IPS DF 19.7 (cell line): ENCODE measurements at regions not wholly inside any gene's neighbourhood (a gene's known extent, or its start where the extent isn't known, plus 50 kb on each side); places are given as distances from the start of the nearest gene placed in this dataset.

Experiments
- DNase-seq: peaks from one replicate; pipeline ENCODE4 v3.0.0-alpha.2; 2013; ENCODE audit warnings: low read depth, low spot score

DNA sequence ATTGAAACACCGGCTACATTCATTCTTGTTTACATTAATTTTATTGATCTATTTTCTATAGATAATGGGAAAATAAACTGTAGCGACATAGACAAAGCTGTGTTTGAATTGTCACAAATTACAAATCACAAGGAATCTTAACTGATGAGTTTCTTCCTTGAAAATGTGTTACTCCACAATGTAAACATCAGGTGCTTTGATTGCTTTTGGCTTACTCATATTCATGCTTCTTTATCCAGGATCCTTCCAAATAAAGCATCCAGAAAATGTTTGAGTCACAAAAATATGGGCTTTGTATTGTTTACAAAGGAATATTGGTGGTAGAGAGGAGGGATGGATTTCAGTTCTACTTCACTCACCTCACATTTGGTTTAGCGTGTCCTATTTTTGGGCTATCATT, 64.0 kb downstream of the BMP2 start:
- no peak for DNase-seq

DNA sequence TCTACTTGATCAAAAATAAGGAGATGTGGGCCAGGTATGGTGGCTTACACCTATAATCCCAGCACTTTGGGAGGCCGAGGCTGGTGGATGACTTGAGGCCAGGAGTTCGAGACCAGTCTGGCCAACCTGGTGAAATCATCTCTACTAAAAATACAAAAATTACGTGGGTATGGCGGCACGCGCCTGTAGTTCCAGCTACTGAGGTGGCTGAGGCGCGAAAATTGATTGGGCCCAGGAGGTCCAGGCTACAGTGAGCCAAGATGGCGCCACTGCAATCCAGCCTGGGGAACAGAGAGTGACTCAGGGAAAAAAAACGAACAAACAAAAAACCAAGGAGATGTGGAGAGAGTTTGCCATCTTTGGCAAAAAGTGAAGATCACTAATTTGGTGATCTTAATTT, 65.3 kb downstream of the BMP2 start:
- DNase-seq, result no peak

DNA sequence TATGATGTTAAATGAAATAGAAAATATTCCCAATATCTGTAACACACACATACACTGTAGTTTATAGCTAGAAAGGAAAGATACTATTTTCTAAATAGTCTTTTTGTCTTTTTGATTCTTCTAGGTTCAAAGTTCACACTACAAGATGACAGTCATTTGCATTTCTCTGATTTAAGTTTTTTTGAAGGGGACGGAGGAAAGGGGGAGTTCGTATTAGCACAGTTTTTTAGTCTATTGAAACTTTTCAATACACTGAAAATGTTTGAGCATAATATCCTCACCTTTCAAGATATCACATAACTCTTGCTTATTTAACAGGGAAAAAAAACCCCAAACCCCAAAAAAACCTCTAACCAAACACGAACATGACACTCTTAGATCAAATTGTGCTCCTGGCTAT, 68.1 kb downstream of the BMP2 start:
- DNase-seq, result no peak

DNA sequence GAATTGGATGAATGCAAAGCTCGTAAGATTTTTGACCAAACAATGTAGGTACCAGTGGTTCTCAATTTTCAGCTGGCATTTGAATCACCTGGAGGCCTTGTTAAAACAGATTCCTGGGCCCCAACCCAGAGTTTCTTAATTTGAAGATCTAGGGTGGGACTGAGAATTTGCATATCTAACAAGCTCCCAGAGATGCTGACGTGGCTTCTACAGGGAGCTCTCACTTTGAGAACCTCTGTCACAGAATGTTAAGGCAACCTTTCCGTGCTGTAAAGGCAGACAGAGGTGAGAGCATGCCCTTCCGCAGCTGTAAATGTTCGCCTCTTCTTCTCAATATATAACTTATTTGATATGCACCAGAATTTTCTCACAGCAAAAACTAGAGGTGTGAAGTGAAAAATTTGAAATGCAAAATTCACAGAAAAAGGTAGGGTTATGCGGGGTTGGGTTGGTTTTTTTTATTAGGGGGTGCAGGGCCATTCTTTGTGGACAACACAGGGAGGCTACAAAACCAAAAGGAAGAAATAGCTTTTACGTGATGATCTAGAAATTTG, 69.4 kb downstream of the BMP2 start:
- DNase-seq, result no peak

GRCh38 chr20:6837730-6838129, 70.2 kb downstream of the BMP2 start:
- DNase-seq, result no peak

- no peak for DNase-seq
Measured at GRCh38 chr20:6838181-6838826, 70.8 kb downstream of the BMP2 start.

DNA sequence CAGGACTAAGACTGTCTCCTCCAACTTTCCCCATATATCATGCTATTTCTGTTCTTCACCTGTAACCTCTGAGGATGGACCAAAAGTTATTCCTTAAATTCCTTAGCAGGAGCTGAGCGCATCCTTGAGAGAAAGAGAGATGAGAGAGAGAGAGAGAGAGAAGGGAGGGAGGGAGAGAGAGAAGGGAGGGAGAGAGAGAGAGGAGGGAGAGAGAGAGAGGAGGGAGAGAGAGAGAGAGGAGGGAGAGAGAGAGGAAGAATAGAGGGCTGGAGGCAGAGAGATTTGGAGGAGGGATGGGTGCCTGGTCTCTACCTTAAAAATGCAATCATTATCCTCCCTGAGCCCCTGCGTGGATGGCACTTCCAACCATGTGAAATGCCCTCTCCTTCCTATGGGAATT, 73.6 kb downstream of the BMP2 start:
- DNase-seq, result no peak

DNA sequence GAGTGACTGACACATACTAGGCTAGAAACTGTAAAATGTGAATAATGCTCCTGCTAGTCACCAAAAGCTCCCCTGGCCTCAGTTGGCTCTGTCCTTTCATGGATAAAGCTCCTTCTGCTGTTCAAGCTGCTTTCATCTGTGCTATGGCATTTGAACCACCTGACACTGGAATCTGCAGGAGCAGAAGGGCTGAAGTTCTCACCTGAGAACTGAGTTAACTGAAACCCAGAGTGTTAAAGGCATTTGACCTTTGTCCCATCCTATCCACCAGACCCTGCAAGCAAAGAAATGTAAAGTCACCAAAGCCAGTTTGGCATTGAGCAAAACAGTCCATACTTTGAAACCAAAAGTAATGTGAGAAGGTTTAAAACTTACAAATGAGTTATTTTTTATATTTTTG, 77.7 kb downstream of the BMP2 start:
- no peak for DNase-seq

DNA sequence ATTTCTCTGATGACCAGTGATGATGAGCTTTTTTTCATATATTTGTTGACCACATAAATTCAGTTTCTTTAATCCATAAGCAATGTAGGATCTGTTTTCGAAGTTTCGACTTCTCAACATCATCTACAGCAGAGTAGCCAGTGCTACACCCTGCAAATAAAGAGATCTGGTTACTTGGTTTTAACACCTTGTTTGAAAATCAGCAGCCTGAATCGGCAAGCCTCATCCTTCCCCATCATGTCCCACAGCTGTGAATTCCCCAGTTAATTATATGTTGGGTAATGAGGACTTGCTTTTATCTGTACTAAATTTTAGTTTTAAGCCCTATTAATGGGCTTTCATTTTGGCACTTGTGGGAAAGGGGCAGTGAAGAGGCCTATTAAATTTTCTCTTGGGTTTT, 80.6 kb downstream of the BMP2 start:
- no peak for DNase-seq

DNA sequence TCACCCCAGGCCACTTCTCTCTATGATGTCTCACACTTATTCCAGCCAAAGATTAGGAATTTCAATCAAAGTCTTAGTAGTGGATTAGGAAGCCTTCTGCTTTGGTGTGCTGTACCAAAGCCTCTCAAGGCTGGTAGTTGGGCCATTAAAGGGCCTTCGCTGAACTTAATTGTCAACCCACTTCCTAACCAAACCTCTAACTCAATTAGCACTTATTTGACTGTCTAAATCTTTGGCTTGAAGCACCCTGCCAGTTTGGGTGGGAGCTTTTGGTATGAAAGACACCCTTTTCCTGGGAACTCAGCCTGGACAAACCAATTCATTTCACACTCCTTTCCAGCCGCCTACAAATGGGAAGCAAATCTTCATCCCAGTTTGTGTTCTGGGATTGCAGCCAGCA, 81.5 kb downstream of the BMP2 start:
- DNase-seq, result no peak

- DNase-seq, result no peak
Measured at GRCh38 chr20:6851136-6851535, 83.7 kb downstream of the BMP2 start.

- no peak for DNase-seq
Measured at GRCh38 chr20:6852478-6852877, 85.0 kb downstream of the BMP2 start.

- DNase-seq, result no peak
Measured at GRCh38 chr20:6855104-6855503, 87.6 kb downstream of the BMP2 start.

DNA sequence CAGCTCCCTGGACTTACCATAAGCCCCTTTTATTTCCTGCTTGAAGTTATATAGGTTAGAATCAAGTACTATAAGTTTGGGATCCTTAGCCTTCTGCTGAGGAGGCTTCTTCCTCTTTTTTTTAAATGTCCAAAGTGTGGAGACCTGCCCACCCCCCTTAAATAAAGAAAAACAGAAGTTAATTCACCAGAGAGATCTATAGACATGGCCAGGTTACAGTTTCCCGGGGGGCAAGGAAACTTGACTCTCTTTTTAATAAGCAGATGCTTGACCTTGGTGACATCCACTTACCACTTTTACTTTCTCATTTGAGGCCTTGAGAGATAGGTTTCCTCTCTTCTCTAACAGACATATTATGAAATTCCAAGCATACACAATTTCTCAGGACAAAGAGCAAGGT, 88.3 kb downstream of the BMP2 start:
- no peak for DNase-seq

DNA sequence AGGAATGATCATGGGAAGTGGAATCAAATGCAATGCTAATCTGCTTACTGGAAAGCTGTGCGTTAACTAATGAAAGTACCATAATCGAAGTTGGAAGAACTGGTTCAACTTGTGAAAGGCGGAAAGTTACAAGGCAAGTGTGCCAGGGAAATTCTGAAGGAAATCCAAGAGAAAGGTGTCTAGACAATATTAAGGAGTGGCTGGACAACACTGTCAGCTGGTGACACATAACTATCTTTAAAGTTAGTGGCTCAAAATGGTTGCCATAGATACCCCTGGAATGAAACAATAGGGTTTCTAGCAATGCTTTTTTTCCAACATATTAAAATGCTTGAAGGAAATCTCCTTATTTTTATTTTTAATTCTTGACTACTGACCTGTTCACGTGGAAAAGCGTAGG, 90.4 kb downstream of the BMP2 start:
- no peak for DNase-seq

DNA sequence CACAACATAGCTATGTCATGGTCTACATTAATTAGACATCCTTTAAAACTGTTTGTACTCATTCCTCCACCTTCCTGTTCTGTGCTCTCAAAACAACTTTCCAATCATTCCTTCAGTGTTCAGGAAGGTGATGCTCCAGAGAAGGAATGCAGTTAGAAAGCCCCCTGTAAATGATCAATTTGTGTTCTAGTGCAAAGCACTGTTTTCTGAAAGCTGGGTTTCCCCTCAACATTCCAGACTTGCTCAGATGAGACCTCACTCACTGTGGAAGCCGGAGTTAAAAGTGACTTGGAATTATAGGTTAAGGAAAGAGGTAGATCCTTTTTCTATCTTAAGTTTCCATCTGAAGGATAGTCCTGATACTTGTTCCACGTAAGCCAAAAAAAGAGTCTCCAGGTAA, 95.9 kb downstream of the BMP2 start:
- DNase-seq, result no peak

- no peak for DNase-seq
Measured at GRCh38 chr20:6863798-6864201, 96.3 kb downstream of the BMP2 start.

GRCh38 chr20:6864740-6865139, 97.3 kb downstream of the BMP2 start:
- no peak for DNase-seq

DNA sequence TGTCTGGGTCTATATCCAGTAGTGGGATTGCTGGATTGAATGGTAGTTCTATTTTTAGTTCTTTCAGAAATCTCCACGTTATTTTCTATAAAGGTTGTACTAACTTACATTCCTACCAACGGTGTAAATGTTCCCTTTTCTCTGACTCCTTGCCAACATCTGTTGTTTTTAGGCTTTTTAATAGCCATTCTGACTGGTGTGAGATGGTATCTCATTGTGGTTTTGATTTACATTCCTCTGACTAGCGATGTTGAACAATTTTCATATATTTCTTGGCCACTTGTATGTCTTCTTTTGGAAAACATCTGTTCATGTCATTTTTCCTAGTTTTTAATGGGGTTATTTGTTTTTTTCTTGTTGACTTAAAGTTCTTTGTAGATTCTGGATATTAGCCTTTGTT, 99.3 kb downstream of the BMP2 start:
- no peak for DNase-seq

GRCh38 chr20:6868861-6869260, 101.4 kb downstream of the BMP2 start:
- no peak for DNase-seq

DNA sequence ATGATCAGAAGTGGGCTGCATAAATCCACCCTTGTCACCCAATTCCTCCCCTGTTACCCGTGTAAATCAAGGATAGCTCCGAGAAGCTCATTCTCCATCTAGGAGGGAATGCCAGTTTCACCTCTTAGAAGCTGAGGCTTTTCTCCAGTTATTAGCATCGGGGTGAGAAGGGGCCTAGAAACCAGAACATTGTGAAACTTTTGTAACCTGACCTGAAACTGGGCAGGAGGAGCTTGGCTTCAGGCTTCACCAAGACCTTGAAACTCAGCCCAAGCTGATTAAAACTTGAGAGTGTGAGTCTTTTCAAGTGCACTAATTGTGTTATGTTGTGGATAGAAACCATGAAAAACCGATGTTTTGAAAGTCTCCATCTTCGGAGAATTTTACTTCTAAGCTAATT, 103.1 kb downstream of the BMP2 start:
- no peak for DNase-seq

DNA sequence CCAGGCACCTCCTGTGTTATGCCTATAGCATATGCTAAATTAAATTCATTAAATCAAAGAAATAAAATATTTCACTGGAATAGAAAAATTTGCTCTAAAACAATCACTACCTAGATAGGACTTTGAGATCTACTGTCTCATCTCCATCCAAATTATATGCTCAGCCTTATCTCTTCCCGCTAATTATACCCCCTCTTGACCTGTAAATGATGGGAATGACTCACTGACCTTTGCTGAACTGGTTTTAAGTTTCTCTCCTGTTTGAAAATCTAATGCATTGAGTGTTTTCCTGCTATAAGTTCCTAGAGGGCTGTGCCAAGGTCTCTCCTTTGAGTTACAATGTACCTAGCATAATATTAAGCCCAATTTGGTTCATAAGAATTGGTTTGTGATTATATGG, 110.1 kb downstream of the BMP2 start:
- no peak for DNase-seq

- no peak for DNase-seq
Measured at GRCh38 chr20:6882561-6883291, 115.2 kb downstream of the BMP2 start.
